ENCODE measurements at regions not wholly inside any gene's neighbourhood (a gene's known extent, or its start where the extent isn't known, plus 50 kb on each side); places are given as distances from the start of the nearest gene placed in this dataset.

DNA sequence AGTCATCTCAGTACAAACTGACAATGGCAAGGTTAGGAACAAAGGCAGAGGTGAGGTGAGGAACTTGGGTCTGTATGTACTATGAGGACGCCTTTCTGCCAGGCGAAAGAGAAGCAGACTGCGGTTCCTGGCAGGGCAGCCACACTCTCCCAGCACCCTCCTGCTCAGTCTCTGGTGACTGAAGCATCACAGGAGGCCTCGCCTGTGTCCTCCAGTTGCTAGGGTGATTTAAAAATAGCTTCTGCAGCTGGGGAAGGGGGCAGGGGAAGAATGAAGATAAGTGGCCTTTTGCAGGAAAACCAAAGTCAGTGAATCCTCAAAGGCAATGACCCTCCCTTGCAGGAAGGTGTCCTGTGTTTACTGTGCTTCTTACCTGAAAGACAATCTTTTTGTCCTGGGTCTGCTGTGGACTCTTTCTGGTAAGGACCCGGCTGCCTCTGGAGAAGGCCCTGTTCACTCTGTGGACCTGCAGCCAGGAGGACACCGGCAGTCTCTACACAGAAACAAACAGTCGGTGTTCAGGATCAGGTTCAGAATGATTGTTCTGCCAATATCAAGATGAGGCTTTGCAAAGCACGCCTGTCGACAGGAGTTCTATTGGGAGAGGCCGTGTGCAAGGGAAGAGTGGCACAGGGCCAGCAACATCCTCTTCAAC lies 65.7 kb upstream of the DGKG start:
- TF ChIP-seq, protein P1, sequence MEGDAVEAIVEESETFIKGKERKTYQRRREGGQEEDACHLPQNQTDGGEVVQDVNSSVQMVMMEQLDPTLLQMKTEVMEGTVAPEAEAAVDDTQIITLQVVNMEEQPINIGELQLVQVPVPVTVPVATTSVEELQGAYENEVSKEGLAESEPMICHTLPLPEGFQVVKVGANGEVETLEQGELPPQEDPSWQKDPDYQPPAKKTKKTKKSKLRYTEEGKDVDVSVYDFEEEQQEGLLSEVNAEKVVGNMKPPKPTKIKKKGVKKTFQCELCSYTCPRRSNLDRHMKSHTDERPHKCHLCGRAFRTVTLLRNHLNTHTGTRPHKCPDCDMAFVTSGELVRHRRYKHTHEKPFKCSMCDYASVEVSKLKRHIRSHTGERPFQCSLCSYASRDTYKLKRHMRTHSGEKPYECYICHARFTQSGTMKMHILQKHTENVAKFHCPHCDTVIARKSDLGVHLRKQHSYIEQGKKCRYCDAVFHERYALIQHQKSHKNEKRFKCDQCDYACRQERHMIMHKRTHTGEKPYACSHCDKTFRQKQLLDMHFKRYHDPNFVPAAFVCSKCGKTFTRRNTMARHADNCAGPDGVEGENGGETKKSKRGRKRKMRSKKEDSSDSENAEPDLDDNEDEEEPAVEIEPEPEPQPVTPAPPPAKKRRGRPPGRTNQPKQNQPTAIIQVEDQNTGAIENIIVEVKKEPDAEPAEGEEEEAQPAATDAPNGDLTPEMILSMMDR (IDR thresholded peaks at IDR 0.05) = no peak
- TF ChIP-seq POLR2A (IDR thresholded peaks at IDR 0.05) = no peak
